CD4-positive, alpha-beta memory T cell (primary cell): ENCODE measurements at regions not wholly inside any gene's neighbourhood (a gene's known extent, or its start where the extent isn't known, plus 50 kb on each side); places are given as distances from the start of the nearest gene placed in this dataset.

ENCODE experiments used
- CTCF ChIA-PET: fragments of 350-600 bp; sonication (Branson Sonifier 250); formaldehyde crosslinking; loops from one replicate; lab custom pipeline; 2021; ENCODE audit warnings: inconsistent platforms; ENCODE audit not compliant: partially characterized antibody; lab: Charles Lee
- POLR2A ChIA-PET: fragments of 350-600 bp; sonication (Branson Sonifier 250); formaldehyde crosslinking; loops from one replicate; lab custom pipeline; 2021; ENCODE audit not compliant: partially characterized antibody; lab: Charles Lee
- DNase-seq, 5 donors: peaks; one replicate each; pipeline versions ENCODE4 v3.0.0 to v3.0.0-alpha.2; 2020 to 2022; ENCODE audit warnings: mixed read lengths in 1 of 5
- H3K27ac ChIP-seq: one replicate; pipeline ENCODE4 v1.7.0; 2013; ENCODE audit warnings: low read depth, low read length
- H3K27me3 ChIP-seq: 2 replicates; pipeline ENCODE4 v1.7.0; 2013; ENCODE audit warnings: mild to moderate bottlenecking, low read length, moderate library complexity; ENCODE audit not compliant: insufficient read depth
- H3K36me3 ChIP-seq: 2 replicates; pipeline ENCODE4 v1.7.0; 2013; ENCODE audit warnings: mild to moderate bottlenecking, low read length, moderate library complexity; ENCODE audit not compliant: insufficient read depth
- H3K4me1 ChIP-seq: 2 replicates; pipeline ENCODE4 v1.7.0; 2013; ENCODE audit warnings: mild to moderate bottlenecking, low read length, moderate library complexity; ENCODE audit not compliant: insufficient read depth
- H3K4me3 ChIP-seq, 2 donors: one replicate each; pipeline ENCODE4 v1.7.0; 2013; ENCODE audit warnings: low read length in 2 of 2, mild to moderate bottlenecking in 1 of 2
- H3K9me3 ChIP-seq, 2 donors: one replicate each; pipeline ENCODE4 v1.7.0; 2013; ENCODE audit warnings: low read length in 2 of 2, control low read depth in 1 of 2; ENCODE audit not compliant: control insufficient read depth in 1 of 2
- H3K27ac Mint-ChIP-seq, 7 donors: one replicate each; pipeline ENCODE4 v1.8.0; 2020 to 2021; ENCODE audit warnings: mixed read lengths in 7 of 7, mild to moderate bottlenecking in 6 of 7, inconsistent platforms in 3 of 7, moderate library complexity in 3 of 7
- H3K27me3 Mint-ChIP-seq, 2 donors: one replicate each; pipeline ENCODE4 v1.8.0; 2020 to 2021; ENCODE audit warnings: mixed read lengths in 2 of 2
- H3K36me3 Mint-ChIP-seq, 2 donors: one replicate each; pipeline ENCODE4 v1.8.0; 2020 to 2021; ENCODE audit warnings: mixed read lengths in 2 of 2, inconsistent platforms in 1 of 2, mild to moderate bottlenecking in 1 of 2
- H3K4me1 Mint-ChIP-seq, 4 donors: one replicate each; pipeline ENCODE4 v1.8.0; 2020 to 2021; ENCODE audit warnings: mixed read lengths in 4 of 4, mild to moderate bottlenecking in 1 of 4
- H3K4me3 Mint-ChIP-seq, 8 donors: one replicate each; pipeline ENCODE4 v1.8.0; 2020 to 2021; ENCODE audit warnings: mixed read lengths in 8 of 8, mild to moderate bottlenecking in 7 of 8, moderate library complexity in 6 of 8, inconsistent platforms in 3 of 8
- H3K9me3 Mint-ChIP-seq, 8 donors: one replicate each; pipeline ENCODE4 v1.8.0; 2020 to 2021; ENCODE audit warnings: mixed read lengths in 8 of 8, mild to moderate bottlenecking in 5 of 8, inconsistent platforms in 3 of 8, moderate library complexity in 1 of 8
- intact Hi-C: fragments of 100-400 bp; cut with micrococcal nuclease; formaldehyde crosslinking; loops from one replicate; pipeline ENCODE4 v1.15.1; 2023

DNA sequence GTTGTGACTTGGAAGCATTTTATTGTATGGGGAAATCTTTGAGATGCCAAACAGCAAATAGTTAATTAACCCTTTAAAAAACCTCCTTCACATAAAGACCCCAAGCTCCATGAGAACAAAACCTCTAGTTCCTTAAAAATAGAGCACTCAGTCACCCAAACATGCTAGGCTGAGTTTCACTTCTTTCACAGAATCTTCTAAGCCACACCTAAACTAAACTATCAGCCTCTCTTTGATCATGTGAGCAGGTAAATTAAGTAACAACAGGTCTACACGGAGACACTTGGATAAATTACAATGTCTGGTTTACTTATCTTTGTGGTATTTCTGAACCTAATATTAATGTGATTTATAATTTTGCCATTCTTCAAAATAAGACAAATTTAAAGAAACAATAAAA, 205.2 kb upstream of the MARCKS start:
- Mint-ChIP-seq H3K4me3 (no peak overlapping the region), H3K4me1 (no peaks in the 10 kb centered on the region), H3K27ac (no peak overlapping the region), H3K9me3 (peaks cover 0 to 3% (median 0%) of the 10 kb centered on the region in 8 donors), H3K36me3 (no peaks in the 10 kb centered on the region), H3K27me3 (peaks cover 0 to 5% of the 10 kb centered on the region in 2 donors)
- Histone ChIP-seq H3K36me3 (no peaks in the 10 kb centered on the region), H3K4me3 (no peak overlapping the region), H3K9me3 (no peaks in the 10 kb centered on the region), H3K4me1 (no peaks in the 10 kb centered on the region), H3K27me3 (no peaks in the 10 kb centered on the region), H3K27ac (no peak overlapping the region)
- intact Hi-C loops, result no loop called here
- ChIA-PET POLR2A (no interaction called here), CTCF (no interaction called here)
- DNase-seq, result no peak

DNA sequence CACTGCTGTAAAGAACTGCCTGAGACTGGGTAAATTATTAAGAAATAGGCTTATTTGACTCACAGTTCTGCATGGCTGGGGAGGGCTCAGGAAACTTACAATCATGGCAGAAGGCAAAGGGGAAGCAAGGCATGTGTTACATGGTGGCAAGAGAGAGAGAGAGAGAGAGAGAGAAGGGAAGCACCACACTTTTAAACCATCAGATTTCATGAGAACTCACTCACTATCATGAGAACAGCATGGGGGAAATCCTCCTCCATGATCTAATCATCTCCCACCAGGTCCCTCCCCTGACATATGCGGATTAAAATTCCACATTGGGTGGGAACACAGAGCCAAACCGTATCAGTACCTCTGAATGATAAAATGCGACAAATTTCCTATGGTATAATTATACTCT, 203.9 kb upstream of the MARCKS start:
- H3K4me1 Mint-ChIP-seq, result no peaks in the 10 kb centered on the region
- Histone ChIP-seq H3K36me3 (no peaks in the 10 kb centered on the region), H3K27me3 (no peaks in the 10 kb centered on the region), H3K4me1 (no peaks in the 10 kb centered on the region), H3K27ac (no peak overlapping the region), H3K9me3 (no peaks in the 10 kb centered on the region), H3K4me3 (no peak overlapping the region)
- no peak overlapping the region for H3K27ac Mint-ChIP-seq
- POLR2A ChIA-PET, result no interaction called here
- H3K36me3 Mint-ChIP-seq, result no peaks in the 10 kb centered on the region
- DNase-seq, result no peak
- H3K27me3 Mint-ChIP-seq, result peaks cover 0 to 5% of the 10 kb centered on the region in 2 donors
- intact Hi-C loops, result no loop called here
- H3K9me3 Mint-ChIP-seq, result no peaks in the 10 kb centered on the region
- H3K4me3 Mint-ChIP-seq, result no peak overlapping the region
- CTCF ChIA-PET, result no interaction called here

DNA sequence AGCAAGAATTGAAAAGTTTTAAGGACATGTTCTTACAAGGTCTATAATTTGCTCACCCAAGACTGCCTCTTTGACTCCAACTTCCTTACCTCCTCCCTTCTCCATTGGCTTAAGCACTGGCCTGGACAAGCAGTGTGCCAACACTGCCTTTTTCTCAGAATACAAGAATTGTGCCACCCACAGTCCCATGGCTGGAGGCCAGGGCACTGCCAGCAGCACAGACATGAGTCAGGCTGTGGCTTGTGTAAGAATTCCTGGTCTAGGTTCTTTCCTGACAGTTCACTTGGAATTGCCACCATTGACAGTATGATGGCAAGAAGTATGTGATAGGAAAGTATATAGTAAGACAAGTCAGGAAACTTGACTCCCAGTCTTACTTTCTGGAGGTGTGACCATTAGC, 202.7 kb upstream of the MARCKS start:
- intact Hi-C loops, result no loop called here
- Histone ChIP-seq H3K27me3 (no peaks in the 10 kb centered on the region), H3K4me3 (no peak overlapping the region), H3K4me1 (no peaks in the 10 kb centered on the region), H3K9me3 (no peaks in the 10 kb centered on the region), H3K36me3 (no peaks in the 10 kb centered on the region), H3K27ac (no peak overlapping the region)
- POLR2A ChIA-PET, result no interaction called here
- Mint-ChIP-seq H3K36me3 (no peaks in the 10 kb centered on the region), H3K4me1 (no peaks in the 10 kb centered on the region), H3K9me3 (no peaks in the 10 kb centered on the region), H3K27me3 (peaks cover 0 to 1% of the 10 kb centered on the region in 2 donors), H3K27ac (peak overlapping the region in 1 of 7 donors; percentile 26), H3K4me3 (no peak overlapping the region)
- no peak for DNase-seq
- CTCF ChIA-PET, result no interaction called here

DNA sequence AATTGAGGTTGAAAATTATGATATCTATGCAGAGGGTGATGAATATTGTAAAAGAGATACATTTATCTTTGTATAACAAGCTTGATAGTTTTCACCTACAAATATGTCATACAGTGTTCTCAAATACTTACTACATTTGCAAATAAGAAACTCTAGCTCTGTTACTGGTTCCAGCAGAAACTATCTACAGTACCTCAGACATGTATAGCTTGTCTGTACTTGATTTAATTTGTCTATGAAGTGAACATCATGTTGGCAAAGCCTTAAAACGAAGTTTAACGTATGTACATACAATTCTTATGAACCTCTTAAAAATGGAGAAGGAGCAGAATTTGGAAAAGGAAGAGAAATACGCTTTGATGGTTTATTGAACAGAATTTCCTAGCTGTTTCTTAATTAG, 201.4 kb upstream of the MARCKS start:
- DNase-seq, result no peak
- POLR2A ChIA-PET, result no interaction called here
- intact Hi-C loops, result no loop called here
- H3K4me3 Mint-ChIP-seq, result no peak overlapping the region
- H3K27ac ChIP-seq, result no peak overlapping the region
- no peak overlapping the region for H3K4me3 ChIP-seq
- H3K4me1 Mint-ChIP-seq, result no peaks in the 10 kb centered on the region
- no peaks in the 10 kb centered on the region for H3K9me3 ChIP-seq
- H3K36me3 ChIP-seq, result no peaks in the 10 kb centered on the region
- no peaks in the 10 kb centered on the region for H3K36me3 Mint-ChIP-seq
- H3K27me3 Mint-ChIP-seq, result no peaks in the 10 kb centered on the region
- H3K9me3 Mint-ChIP-seq, result no peaks in the 10 kb centered on the region
- no peaks in the 10 kb centered on the region for H3K27me3 ChIP-seq
- CTCF ChIA-PET, result interaction anchor here (1.0 to 1.1 kb wide), 2 partner anchors 10 kb away, joined by 3 read pairs; no protein-coding TSS in a partner anchor
- H3K27ac Mint-ChIP-seq, result no peak overlapping the region
- H3K4me1 ChIP-seq, result no peaks in the 10 kb centered on the region

DNA sequence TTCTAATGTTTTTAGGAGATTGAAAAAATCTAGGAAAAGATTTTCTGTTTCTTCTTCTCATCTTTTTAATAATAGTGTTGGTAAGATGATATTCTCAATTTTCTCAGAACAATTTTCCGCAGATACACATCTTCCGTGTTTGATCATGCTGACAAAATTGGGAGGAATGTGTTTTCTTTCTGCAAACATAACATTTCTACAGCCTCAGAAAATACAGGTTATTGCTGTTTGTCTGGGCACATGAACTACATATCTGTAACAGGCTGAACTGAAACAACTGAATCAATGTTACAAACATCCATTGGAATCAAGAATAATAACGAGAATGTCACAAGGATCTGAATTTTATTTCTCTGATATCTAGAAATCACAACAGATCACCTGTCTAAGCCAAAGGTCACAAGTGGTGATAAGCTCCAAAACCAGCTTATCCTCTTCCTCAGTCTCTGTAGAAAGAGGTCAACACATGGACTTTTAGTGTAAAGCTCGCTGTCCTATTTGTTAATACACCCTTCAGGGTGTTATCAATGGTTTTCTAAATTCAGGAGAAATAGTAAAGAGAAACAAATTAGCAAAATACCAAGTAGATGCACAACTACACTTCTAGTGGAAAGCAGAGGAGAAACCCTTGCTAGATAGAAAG, 197.3 kb upstream of the MARCKS start:
- Mint-ChIP-seq H3K4me1 (no peaks in the 10 kb centered on the region), H3K9me3 (peaks cover 0 to 1% (median 0%) of the 10 kb centered on the region in 8 donors), H3K4me3 (no peak overlapping the region), H3K27me3 (peaks cover 0 to 3% of the 10 kb centered on the region in 2 donors), H3K27ac (no peak overlapping the region), H3K36me3 (no peaks in the 10 kb centered on the region)
- CTCF ChIA-PET, result no interaction called here
- H3K27me3 ChIP-seq, result no peaks in the 10 kb centered on the region
- no peaks in the 10 kb centered on the region for H3K36me3 ChIP-seq
- H3K9me3 ChIP-seq, result no peaks in the 10 kb centered on the region
- intact Hi-C loops, result no loop called here
- no peaks in the 10 kb centered on the region for H3K4me1 ChIP-seq
- no peak overlapping the region for H3K4me3 ChIP-seq
- H3K27ac ChIP-seq, result no peak overlapping the region
- DNase-seq, result no peak
- POLR2A ChIA-PET, result no interaction called here

DNA sequence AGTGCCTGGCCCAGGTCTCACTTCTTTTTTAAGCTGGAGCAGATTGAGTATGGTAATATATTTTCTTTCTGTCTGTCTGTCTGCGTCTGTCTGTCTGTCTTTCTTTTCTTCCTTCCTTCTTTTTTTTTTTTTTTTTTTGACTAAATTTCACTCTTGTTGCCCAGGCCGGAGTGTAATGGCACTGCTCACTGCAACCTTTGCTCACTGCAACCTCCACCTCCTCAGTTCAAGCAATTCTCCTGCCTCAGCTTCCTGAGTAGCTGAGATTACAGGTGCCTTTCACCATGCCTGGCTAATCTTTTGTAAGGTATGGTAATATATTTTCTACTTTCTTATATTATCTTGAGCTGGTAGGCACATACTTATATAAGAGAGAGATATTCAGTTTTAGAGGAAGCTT, 196.3 kb upstream of the MARCKS start:
- H3K36me3 Mint-ChIP-seq, result no peaks in the 10 kb centered on the region
- Histone ChIP-seq H3K9me3 (no peaks in the 10 kb centered on the region), H3K27me3 (no peaks in the 10 kb centered on the region), H3K4me1 (no peaks in the 10 kb centered on the region), H3K27ac (no peak overlapping the region), H3K4me3 (no peak overlapping the region), H3K36me3 (no peaks in the 10 kb centered on the region)
- CTCF ChIA-PET, result no interaction called here
- DNase-seq, result no peak
- peaks cover 0 to 5% (median 0%) of the 10 kb centered on the region in 8 donors for H3K9me3 Mint-ChIP-seq
- no peaks in the 10 kb centered on the region for H3K4me1 Mint-ChIP-seq
- POLR2A ChIA-PET, result no interaction called here
- intact Hi-C loops, result no loop called here
- peaks cover 0 to 3% of the 10 kb centered on the region in 2 donors for H3K27me3 Mint-ChIP-seq
- no peak overlapping the region for H3K4me3 Mint-ChIP-seq
- H3K27ac Mint-ChIP-seq, result no peak overlapping the region

DNA sequence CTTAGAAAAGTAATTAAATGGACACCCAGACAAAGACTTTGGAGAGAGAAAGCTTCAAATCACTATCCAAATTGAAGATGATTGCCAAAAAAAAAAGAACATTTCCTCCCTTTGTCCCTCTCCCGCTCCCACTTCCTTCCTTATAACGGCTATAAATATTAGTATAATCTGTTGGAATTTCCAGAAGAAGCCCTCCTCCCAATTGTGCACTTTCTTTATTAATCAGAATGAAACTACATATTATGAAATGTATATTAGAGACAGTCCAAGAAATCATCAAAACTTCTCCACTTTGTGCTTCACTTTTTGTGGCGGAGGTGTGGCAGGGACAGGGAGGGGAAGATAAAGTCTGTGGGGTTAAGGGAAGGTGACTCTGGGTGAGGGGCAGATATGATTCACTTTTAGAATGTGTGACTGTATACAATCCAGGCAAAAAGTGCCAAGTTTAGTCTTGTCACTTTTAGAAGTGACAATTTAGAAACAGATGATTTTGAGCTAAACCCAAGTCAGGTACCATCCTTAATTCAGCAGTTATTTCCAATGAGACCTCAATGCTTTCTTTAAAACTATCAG, 195.0 kb upstream of the MARCKS start:
- Mint-ChIP-seq H3K27ac (no peak overlapping the region), H3K4me1 (no peaks in the 10 kb centered on the region), H3K9me3 (peaks cover 0 to 5% (median 0%) of the 10 kb centered on the region in 8 donors), H3K36me3 (no peaks in the 10 kb centered on the region), H3K4me3 (no peak overlapping the region), H3K27me3 (peaks cover 0 to 3% of the 10 kb centered on the region in 2 donors)
- Histone ChIP-seq H3K4me1 (no peaks in the 10 kb centered on the region), H3K36me3 (no peaks in the 10 kb centered on the region), H3K27me3 (no peaks in the 10 kb centered on the region), H3K27ac (no peak overlapping the region), H3K9me3 (no peaks in the 10 kb centered on the region), H3K4me3 (no peak overlapping the region)
- DNase-seq, result no peak
- intact Hi-C loops, result no loop called here
- POLR2A ChIA-PET, result no interaction called here
- CTCF ChIA-PET, result no interaction called here
